Liver (tissue), 8 donors: ENCODE measurements at regions not wholly inside any gene's neighbourhood (a gene's known extent, or its start where the extent isn't known, plus 50 kb on each side); places are given as distances from the start of the nearest gene placed in this dataset.

ENCODE experiments used
- DNase-seq: peaks from one replicate; pipeline ENCODE4 v3.0.0-alpha.2; 2017; ENCODE audit warnings: low spot score
- H3K27ac ChIP-seq, 2 donors: one replicate each; pipeline ENCODE4 v1.7.0; 2013; ENCODE audit warnings: inconsistent platforms in 2 of 2, low read length in 2 of 2, control low read depth in 1 of 2, low read depth in 1 of 2, mild to moderate bottlenecking in 1 of 2
- H3K27me3 ChIP-seq, 4 donors: one replicate each; pipeline versions ENCODE4 v1.6.1 to v1.7.0; 2013; ENCODE audit warnings: low read length in 3 of 4, inconsistent platforms in 1 of 4, mild to moderate bottlenecking in 1 of 4, moderate library complexity in 1 of 4; ENCODE audit not compliant: control insufficient read depth in 4 of 4, insufficient read depth in 4 of 4
- H3K36me3 ChIP-seq, 4 donors: one replicate each; pipeline versions ENCODE4 v1.6.1 to v1.7.0; 2013; ENCODE audit warnings: low read length in 3 of 4, mild to moderate bottlenecking in 3 of 4, low read depth in 1 of 4, moderate library complexity in 1 of 4; ENCODE audit not compliant: control insufficient read depth in 4 of 4, insufficient read depth in 3 of 4
- H3K4me1 ChIP-seq, 4 donors: one replicate each; pipeline versions ENCODE4 v1.6.1 to v1.7.0; 2013; ENCODE audit warnings: low read length in 3 of 4, mild to moderate bottlenecking in 3 of 4, moderate library complexity in 1 of 4; ENCODE audit not compliant: control insufficient read depth in 4 of 4, insufficient read depth in 4 of 4
- H3K4me3 ChIP-seq, 3 donors: one replicate each; pipeline versions ENCODE4 v1.6.1 to v1.7.0; 2013; ENCODE audit warnings: low read length in 3 of 3, control low read depth in 1 of 3, low read depth in 1 of 3, mild to moderate bottlenecking in 1 of 3
- H3K9ac ChIP-seq, 2 donors: one replicate each; pipeline ENCODE4 v1.7.0; 2013; ENCODE audit warnings: low read length in 2 of 2, mild to moderate bottlenecking in 2 of 2, moderate library complexity in 2 of 2, control low read depth in 1 of 2, low read depth in 1 of 2
- H3K9me3 ChIP-seq, 4 donors: one replicate each; pipeline versions ENCODE4 v1.6.1 to v1.7.0; 2013; ENCODE audit warnings: low read length in 3 of 4; ENCODE audit not compliant: control insufficient read depth in 4 of 4
- EGR1 ChIP-seq, 2 donors: IDR thresholded peaks; 2 replicates each; pipeline ENCODE4 v1.6.1; 2016 to 2018; ENCODE audit warnings: antibody characterized with exemption in 2 of 2, low read depth in 2 of 2
- FOXA1 ChIP-seq: IDR thresholded peaks from 2 replicates; pipeline ENCODE4 v1.6.1; 2016; ENCODE audit warnings: antibody characterized with exemption
- FOXA2 ChIP-seq: IDR thresholded peaks from 2 replicates; pipeline ENCODE4 v1.6.1; 2016; ENCODE audit warnings: antibody characterized with exemption
- GABPA ChIP-seq, 2 donors: IDR thresholded peaks in 1 of 2; conservative IDR thresholded peaks in 1 of 2; 2 replicates each; pipeline ENCODE4 v1.6.1; 2016; ENCODE audit warnings: antibody characterized with exemption in 2 of 2, mild to moderate bottlenecking in 1 of 2, moderate library complexity in 1 of 2
- HNF4A ChIP-seq, 2 donors: conservative IDR thresholded peaks; 2 replicates each; pipeline ENCODE4 v1.6.1; 2016; ENCODE audit warnings: antibody characterized with exemption in 2 of 2, mild to moderate bottlenecking in 2 of 2
- HNF4G ChIP-seq: IDR thresholded peaks from 2 replicates; pipeline ENCODE4 v1.6.1; 2016; ENCODE audit warnings: antibody characterized with exemption
- JUND ChIP-seq, 2 donors: IDR thresholded peaks; 2 replicates each; pipeline ENCODE4 v1.6.1; 2016; ENCODE audit warnings: antibody characterized with exemption in 2 of 2
- NR2F2 ChIP-seq: IDR thresholded peaks from 2 replicates; pipeline ENCODE4 v1.6.1; 2016; ENCODE audit warnings: antibody characterized with exemption
- RAD21 ChIP-seq, 2 donors: IDR thresholded peaks; 2 replicates each; pipeline ENCODE4 v1.6.1; 2016; ENCODE audit warnings: antibody characterized with exemption in 2 of 2, mild to moderate bottlenecking in 2 of 2
- RXRA ChIP-seq, 2 donors: IDR thresholded peaks; 2 replicates each; pipeline ENCODE4 v1.6.1; 2017 to 2018; ENCODE audit warnings: antibody characterized with exemption in 2 of 2, mild to moderate bottlenecking in 1 of 2
- SP1 ChIP-seq: IDR thresholded peaks from 2 replicates; pipeline ENCODE4 v1.6.1; 2018; ENCODE audit warnings: antibody characterized with exemption, mild to moderate bottlenecking
- TAF1 ChIP-seq: conservative IDR thresholded peaks from 2 replicates; pipeline ENCODE4 v1.6.1; 2016; ENCODE audit warnings: antibody characterized with exemption, mild to moderate bottlenecking
- YY1 ChIP-seq: IDR thresholded peaks from 2 replicates; pipeline ENCODE4 v1.6.1; 2016; ENCODE audit warnings: antibody characterized with exemption, mild to moderate bottlenecking
- WGBS: extraction: QIAGEN DNeasy Blood & Tissue Kit; methylation state at CpG from one replicate; pipeline ENCODE4 v1.1.7; 2013; 5-methylcytosine and 5-hydroxymethylcytosine counted together
- TF ChIP-seq, protein P1 (sequence below): IDR thresholded peaks from 2 replicates; pipeline ENCODE4 v1.6.1; 2016; ENCODE audit warnings: antibody characterized with exemption
- TF ChIP-seq, protein P2 (sequence below): IDR thresholded peaks from 2 replicates; pipeline ENCODE4 v1.6.1; 2016; ENCODE audit warnings: antibody characterized with exemption, mild to moderate bottlenecking
- TF ChIP-seq, protein P3 (sequence below): IDR thresholded peaks from 2 replicates; pipeline ENCODE4 v1.6.1; 2016; ENCODE audit warnings: antibody characterized with exemption
- TF ChIP-seq, protein P4 (sequence below): fragments of 150-350 bp; IDR thresholded peaks from 2 replicates; pipeline ENCODE4 v1.5.1; 2017; ENCODE audit warnings: improper control_type of control experiment, low read depth, low read length; ENCODE audit not compliant: missing input control
- TF ChIP-seq, protein P5 (sequence below): IDR thresholded peaks from 2 replicates; pipeline ENCODE4 v1.6.1; 2016; ENCODE audit warnings: antibody characterized with exemption
- donor health status: healthy.
- donor health status: healthy.
- donor health status: healthy.
- donor health status: healthy.
- donor health status: healthy.

DNA sequence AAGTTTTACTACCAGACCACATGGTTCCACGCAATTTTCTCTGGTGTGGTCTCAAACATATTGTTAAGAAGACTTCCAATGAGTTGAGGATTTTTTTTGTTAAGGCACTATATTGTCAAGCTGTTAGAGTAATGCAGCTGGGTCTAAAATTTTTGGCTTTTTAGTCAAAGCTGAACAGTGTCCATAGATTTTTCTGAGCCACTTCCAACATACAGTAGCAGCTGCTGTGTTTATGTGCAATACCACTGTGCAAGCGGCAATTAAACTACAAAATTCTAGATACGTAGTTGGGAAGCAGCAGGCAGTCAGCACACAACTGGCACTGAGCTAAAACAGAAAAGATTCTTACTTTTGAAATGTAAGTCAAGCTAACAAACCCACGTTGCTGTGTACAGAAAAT lies 1551.1 kb upstream of the AGA start:
- Histone ChIP-seq H3K4me1 (no peaks in the 10 kb centered on the region), H3K36me3 (no peaks in the 10 kb centered on the region), H3K4me3 (no peak overlapping the region), H3K9ac (no peak overlapping the region), H3K27ac (no peak overlapping the region), H3K9me3 (no peaks in the 10 kb centered on the region), H3K27me3 (no peaks in the 10 kb centered on the region)
- no peak for DNase-seq
- WGBS = 65% methylated on average over 4 of the region's 4 CpGs
- TF ChIP-seq RAD21 (IDR thresholded peaks at IDR 0.05) = no peak
- no peak for TF ChIP-seq HNF4A (conservative IDR thresholded peaks at IDR 0.05)
- TF ChIP-seq RXRA (IDR thresholded peaks at IDR 0.05) = no peak
- no peak for TF ChIP-seq GABPA (IDR thresholded peaks at IDR 0.05 in 1 of 2, conservative IDR thresholded peaks at IDR 0.05 in 1 of 2)
- TF ChIP-seq, protein P1, sequence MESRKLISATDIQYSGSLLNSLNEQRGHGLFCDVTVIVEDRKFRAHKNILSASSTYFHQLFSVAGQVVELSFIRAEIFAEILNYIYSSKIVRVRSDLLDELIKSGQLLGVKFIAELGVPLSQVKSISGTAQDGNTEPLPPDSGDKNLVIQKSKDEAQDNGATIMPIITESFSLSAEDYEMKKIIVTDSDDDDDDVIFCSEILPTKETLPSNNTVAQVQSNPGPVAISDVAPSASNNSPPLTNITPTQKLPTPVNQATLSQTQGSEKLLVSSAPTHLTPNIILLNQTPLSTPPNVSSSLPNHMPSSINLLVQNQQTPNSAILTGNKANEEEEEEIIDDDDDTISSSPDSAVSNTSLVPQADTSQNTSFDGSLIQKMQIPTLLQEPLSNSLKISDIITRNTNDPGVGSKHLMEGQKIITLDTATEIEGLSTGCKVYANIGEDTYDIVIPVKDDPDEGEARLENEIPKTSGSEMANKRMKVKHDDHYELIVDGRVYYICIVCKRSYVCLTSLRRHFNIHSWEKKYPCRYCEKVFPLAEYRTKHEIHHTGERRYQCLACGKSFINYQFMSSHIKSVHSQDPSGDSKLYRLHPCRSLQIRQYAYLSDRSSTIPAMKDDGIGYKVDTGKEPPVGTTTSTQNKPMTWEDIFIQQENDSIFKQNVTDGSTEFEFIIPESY = no peak
- no peak for TF ChIP-seq YY1
- TF ChIP-seq, protein P2, sequence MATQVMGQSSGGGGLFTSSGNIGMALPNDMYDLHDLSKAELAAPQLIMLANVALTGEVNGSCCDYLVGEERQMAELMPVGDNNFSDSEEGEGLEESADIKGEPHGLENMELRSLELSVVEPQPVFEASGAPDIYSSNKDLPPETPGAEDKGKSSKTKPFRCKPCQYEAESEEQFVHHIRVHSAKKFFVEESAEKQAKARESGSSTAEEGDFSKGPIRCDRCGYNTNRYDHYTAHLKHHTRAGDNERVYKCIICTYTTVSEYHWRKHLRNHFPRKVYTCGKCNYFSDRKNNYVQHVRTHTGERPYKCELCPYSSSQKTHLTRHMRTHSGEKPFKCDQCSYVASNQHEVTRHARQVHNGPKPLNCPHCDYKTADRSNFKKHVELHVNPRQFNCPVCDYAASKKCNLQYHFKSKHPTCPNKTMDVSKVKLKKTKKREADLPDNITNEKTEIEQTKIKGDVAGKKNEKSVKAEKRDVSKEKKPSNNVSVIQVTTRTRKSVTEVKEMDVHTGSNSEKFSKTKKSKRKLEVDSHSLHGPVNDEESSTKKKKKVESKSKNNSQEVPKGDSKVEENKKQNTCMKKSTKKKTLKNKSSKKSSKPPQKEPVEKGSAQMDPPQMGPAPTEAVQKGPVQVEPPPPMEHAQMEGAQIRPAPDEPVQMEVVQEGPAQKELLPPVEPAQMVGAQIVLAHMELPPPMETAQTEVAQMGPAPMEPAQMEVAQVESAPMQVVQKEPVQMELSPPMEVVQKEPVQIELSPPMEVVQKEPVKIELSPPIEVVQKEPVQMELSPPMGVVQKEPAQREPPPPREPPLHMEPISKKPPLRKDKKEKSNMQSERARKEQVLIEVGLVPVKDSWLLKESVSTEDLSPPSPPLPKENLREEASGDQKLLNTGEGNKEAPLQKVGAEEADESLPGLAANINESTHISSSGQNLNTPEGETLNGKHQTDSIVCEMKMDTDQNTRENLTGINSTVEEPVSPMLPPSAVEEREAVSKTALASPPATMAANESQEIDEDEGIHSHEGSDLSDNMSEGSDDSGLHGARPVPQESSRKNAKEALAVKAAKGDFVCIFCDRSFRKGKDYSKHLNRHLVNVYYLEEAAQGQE = no peak
- TF ChIP-seq JUND (IDR thresholded peaks at IDR 0.05) = no peak
- TF ChIP-seq HNF4G = no peak
- TF ChIP-seq, protein P3, sequence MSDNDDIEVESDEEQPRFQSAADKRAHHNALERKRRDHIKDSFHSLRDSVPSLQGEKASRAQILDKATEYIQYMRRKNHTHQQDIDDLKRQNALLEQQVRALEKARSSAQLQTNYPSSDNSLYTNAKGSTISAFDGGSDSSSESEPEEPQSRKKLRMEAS = no peak
- TF ChIP-seq, protein P4, sequence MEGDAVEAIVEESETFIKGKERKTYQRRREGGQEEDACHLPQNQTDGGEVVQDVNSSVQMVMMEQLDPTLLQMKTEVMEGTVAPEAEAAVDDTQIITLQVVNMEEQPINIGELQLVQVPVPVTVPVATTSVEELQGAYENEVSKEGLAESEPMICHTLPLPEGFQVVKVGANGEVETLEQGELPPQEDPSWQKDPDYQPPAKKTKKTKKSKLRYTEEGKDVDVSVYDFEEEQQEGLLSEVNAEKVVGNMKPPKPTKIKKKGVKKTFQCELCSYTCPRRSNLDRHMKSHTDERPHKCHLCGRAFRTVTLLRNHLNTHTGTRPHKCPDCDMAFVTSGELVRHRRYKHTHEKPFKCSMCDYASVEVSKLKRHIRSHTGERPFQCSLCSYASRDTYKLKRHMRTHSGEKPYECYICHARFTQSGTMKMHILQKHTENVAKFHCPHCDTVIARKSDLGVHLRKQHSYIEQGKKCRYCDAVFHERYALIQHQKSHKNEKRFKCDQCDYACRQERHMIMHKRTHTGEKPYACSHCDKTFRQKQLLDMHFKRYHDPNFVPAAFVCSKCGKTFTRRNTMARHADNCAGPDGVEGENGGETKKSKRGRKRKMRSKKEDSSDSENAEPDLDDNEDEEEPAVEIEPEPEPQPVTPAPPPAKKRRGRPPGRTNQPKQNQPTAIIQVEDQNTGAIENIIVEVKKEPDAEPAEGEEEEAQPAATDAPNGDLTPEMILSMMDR = no peak
- no peak for TF ChIP-seq SP1
- no peak for TF ChIP-seq FOXA1
- TF ChIP-seq NR2F2 = no peak
- no peak for TF ChIP-seq EGR1 (IDR thresholded peaks at IDR 0.05; ENCODE audit: low read depth in 2 of 2)
- TF ChIP-seq FOXA2 = no peak
- TF ChIP-seq TAF1 = no peak
- TF ChIP-seq, protein P5, sequence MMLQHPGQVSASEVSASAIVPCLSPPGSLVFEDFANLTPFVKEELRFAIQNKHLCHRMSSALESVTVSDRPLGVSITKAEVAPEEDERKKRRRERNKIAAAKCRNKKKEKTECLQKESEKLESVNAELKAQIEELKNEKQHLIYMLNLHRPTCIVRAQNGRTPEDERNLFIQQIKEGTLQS = no peak
